HS-27A (cell line): ENCODE measurements at regions not wholly inside any gene's neighbourhood (a gene's known extent, or its start where the extent isn't known, plus 50 kb on each side); places are given as distances from the start of the nearest gene placed in this dataset.
A peak's percentile ranks its signal among the peaks of the same experiment; 100 is the strongest.

ENCODE experiments used
- DNase-seq: peaks from one replicate; pipeline ENCODE4 v3.0.0-alpha.2; 2012; ENCODE audit warnings: low read depth, missing footprints

GRCh38 chr16:47779201-47780016 lies 318.3 kb downstream of the PHKB start:
- DNase-seq = no peak

- DNase-seq = no peak
Observed at GRCh38 chr16:47778106-47778801, 317.1 kb downstream of the PHKB start.

DNA sequence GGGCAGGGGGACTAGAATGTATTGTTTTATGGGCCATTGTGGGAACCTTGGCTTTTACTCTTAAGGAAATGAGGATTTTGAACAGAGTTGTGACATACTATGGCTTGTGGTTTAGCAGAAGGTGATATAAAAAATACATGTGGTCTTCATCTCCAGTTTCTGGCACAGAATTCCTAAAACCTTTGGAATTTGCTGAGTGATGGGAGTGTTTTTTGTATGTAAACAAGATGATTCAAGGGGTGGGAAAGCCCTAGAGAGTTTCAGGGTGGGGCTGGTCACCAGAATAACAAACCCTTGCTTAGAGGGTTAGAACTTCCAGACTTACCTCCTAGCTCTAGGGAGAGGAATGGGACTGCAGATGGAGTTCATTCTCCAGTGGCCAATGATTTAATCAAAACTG lies 316.1 kb downstream of the PHKB start:
- DNase-seq = peak; percentile 52

- no peak for DNase-seq
Observed at GRCh38 chr16:47774661-47775060, 313.5 kb downstream of the PHKB start.

- no peak for DNase-seq
Observed at GRCh38 chr16:47753659-47754058, 292.5 kb downstream of the PHKB start.
